ENCODE measurements at regions not wholly inside any gene's neighbourhood (a gene's known extent, or its start where the extent isn't known, plus 50 kb on each side); places are given as distances from the start of the nearest gene placed in this dataset.
"Not testable (repeated sequence)": the region's sequence is repeated elsewhere in the genome, so short reads cannot be mapped to it uniquely, and the experiment has no call there.

DNA sequence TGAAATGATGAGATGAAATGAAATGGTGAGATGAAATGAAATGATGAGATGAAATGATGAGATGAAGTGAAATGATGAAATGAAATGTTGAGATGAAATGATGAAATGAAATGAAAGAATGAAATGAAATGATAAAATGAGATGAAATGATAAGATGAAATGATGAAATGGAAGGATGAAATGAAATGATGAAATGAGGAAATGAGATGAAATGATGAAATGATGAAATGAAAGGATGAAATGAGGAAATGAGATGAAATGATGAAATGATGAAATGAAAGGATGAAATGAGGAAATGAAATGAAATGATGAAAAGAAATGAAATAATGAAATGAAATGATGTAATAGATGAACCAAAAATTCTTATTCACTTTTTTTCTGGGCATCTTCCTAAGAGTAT lies 467.1 kb downstream of the FAM72C start:
- H3K4me1 ChIP-seq (ENCODE audit: insufficient read depth, low read length); H3K36me3 ChIP-seq (replicated peaks in 1 of 2; ENCODE audit: control insufficient read depth in 1 of 2, insufficient read depth in 2 of 2, low read length in 2 of 2); POLR2A ChIA-PET; H3K9me3 ChIP-seq (ENCODE audit: low read length); FAIRE-seq; H3K27me3 ChIP-seq (ENCODE audit: control insufficient read depth in 1 of 2, insufficient read depth in 2 of 2, low read length in 2 of 2); in situ Hi-C loops (cut with HindIII; ENCODE audit: extremely low pct_ligation_motif_present, low pct_unique_long_range_greater_than_20kb); H3K9ac ChIP-seq (ENCODE audit: insufficient read depth, low read depth, low read length); intact Hi-C loops (cut with micrococcal nuclease; ENCODE audit: unreplicated experiment); H3K27ac ChIP-seq (ENCODE audit: extremely low read length, insufficient read depth, low read length); CTCF ChIA-PET (ENCODE audit: low intra/inter-chr PET ratio, low total read pairs); H2AFZ ChIP-seq (ENCODE audit: low read length); H3K4me3 ChIP-seq (replicated peaks in 1 of 3; ENCODE audit: insufficient read depth in 1 of 3, low read depth in 2 of 3, low read length in 3 of 3); DNase-seq (ENCODE audit: low spot score); H3K79me2 ChIP-seq (ENCODE audit: insufficient read depth, low read length); ATAC-seq; H4K20me1 ChIP-seq (ENCODE audit: insufficient read depth, low read length); H3K4me2 ChIP-seq (ENCODE audit: low read depth, low read length); BruUV-seq (replicated peaks); TF ChIP-seq ATF7 (CRISPR knock-in tag; IDR thresholded peaks at IDR 0.05): not testable (repeated sequence)
- peak; percentile 52; the same call in 1 of the 2 replicates for TF ChIP-seq ATF7 (IDR thresholded peaks at IDR 0.05)

DNA sequence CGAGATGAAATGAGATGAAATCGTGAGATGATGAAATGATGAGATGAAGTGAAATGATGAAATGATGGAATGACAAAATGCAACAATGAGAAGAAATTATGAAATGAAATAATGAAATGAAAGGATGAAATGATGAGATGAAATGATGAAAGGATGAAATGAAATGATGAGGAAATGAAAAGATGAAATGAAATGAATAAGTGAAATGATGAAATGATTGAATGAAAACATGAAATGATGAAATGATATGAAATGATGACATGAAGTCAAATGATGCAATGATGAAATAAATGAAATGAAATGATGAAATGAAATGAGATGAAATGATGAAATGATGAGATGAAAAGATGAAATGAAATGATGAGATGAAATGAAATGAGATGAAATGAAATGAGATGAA lies 467.7 kb downstream of the FAM72C start:
- ATAC-seq; H3K4me2 ChIP-seq (ENCODE audit: low read depth, low read length); H3K36me3 ChIP-seq (replicated peaks in 1 of 2; ENCODE audit: control insufficient read depth in 1 of 2, insufficient read depth in 2 of 2, low read length in 2 of 2); FAIRE-seq; POLR2A ChIA-PET; H3K79me2 ChIP-seq (ENCODE audit: insufficient read depth, low read length); in situ Hi-C loops (cut with HindIII; ENCODE audit: extremely low pct_ligation_motif_present, low pct_unique_long_range_greater_than_20kb); DNase-seq (ENCODE audit: low spot score); H3K9me3 ChIP-seq (ENCODE audit: low read length); H2AFZ ChIP-seq (ENCODE audit: low read length); H4K20me1 ChIP-seq (ENCODE audit: insufficient read depth, low read length); H3K9ac ChIP-seq (ENCODE audit: insufficient read depth, low read depth, low read length); CTCF ChIA-PET (ENCODE audit: low intra/inter-chr PET ratio, low total read pairs); BruUV-seq (replicated peaks); H3K27ac ChIP-seq (ENCODE audit: extremely low read length, insufficient read depth, low read length); intact Hi-C loops (cut with micrococcal nuclease; ENCODE audit: unreplicated experiment); H3K4me1 ChIP-seq (ENCODE audit: insufficient read depth, low read length); H3K4me3 ChIP-seq (replicated peaks in 1 of 3; ENCODE audit: insufficient read depth in 1 of 3, low read depth in 2 of 3, low read length in 3 of 3); H3K27me3 ChIP-seq (ENCODE audit: control insufficient read depth in 1 of 2, insufficient read depth in 2 of 2, low read length in 2 of 2); TF ChIP-seq ATF7 (CRISPR knock-in tag; IDR thresholded peaks at IDR 0.05): not testable (repeated sequence)
- peak; percentile 81; the same call in 1 of the 2 replicates for TF ChIP-seq ZNF24 (IDR thresholded peaks at IDR 0.05)
- peak; percentile 63 for TF ChIP-seq ATF7 (IDR thresholded peaks at IDR 0.05)
- WGBS (ENCODE audit: low lambda C conversion rate) = no CpG with 5 or more reads among the region's 2 CpGs

DNA sequence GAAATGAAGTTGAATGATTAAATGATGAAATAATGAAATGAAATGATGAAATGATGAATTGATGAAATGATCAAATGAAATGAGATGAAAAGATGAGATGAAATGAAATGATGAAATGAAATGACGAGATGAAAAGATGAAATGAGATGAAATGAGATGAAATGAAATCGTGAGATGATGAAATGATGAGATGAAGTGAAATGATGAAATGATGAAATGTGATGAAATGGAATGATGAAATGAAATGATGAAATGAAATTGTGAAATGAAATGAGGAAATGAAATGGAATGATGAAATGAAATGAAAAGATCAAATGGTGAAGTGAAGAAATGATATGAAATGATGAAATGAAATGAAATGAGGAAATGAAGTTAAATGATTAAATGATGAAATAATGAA lies 468.7 kb downstream of the FAM72C start:
- intact Hi-C loops (cut with micrococcal nuclease; ENCODE audit: unreplicated experiment); CTCF ChIA-PET (ENCODE audit: low intra/inter-chr PET ratio, low total read pairs); H4K20me1 ChIP-seq (ENCODE audit: insufficient read depth, low read length); H3K27ac ChIP-seq (ENCODE audit: extremely low read length, insufficient read depth, low read length); H3K36me3 ChIP-seq (replicated peaks in 1 of 2; ENCODE audit: control insufficient read depth in 1 of 2, insufficient read depth in 2 of 2, low read length in 2 of 2); H3K9ac ChIP-seq (ENCODE audit: insufficient read depth, low read depth, low read length); POLR2A ChIA-PET; FAIRE-seq; H3K79me2 ChIP-seq (ENCODE audit: insufficient read depth, low read length); H3K4me1 ChIP-seq (ENCODE audit: insufficient read depth, low read length); DNase-seq (ENCODE audit: low spot score); in situ Hi-C loops (cut with HindIII; ENCODE audit: extremely low pct_ligation_motif_present, low pct_unique_long_range_greater_than_20kb); ATAC-seq; BruUV-seq (replicated peaks); H2AFZ ChIP-seq (ENCODE audit: low read length); H3K27me3 ChIP-seq (ENCODE audit: control insufficient read depth in 1 of 2, insufficient read depth in 2 of 2, low read length in 2 of 2); H3K4me3 ChIP-seq (replicated peaks in 1 of 3; ENCODE audit: insufficient read depth in 1 of 3, low read depth in 2 of 3, low read length in 3 of 3); H3K4me2 ChIP-seq (ENCODE audit: low read depth, low read length); H3K9me3 ChIP-seq (ENCODE audit: low read length); TF ChIP-seq ATF7, CREB1 (CRISPR knock-in tag; IDR thresholded peaks at IDR 0.05): not testable (repeated sequence)
- 3% methylated on average over 2 of the region's 2 CpGs for WGBS (ENCODE audit: low lambda C conversion rate)
- peak; percentile 77; the same call in 1 of the 2 replicates for TF ChIP-seq ARNT (IDR thresholded peaks at IDR 0.05)
- TF ChIP-seq ATM (IDR thresholded peaks at IDR 0.05; ENCODE audit: borderline replicate concordance) = peak; percentile 72; the same call in 1 of the 2 replicates
- TF ChIP-seq ZNF24 (IDR thresholded peaks at IDR 0.05) = peak; percentile 94
- peak; percentile 97 for TF ChIP-seq ATF7 (IDR thresholded peaks at IDR 0.05)
- peak; percentile 65; the same call in 1 of the 2 replicates for TF ChIP-seq CREB1 (IDR thresholded peaks at IDR 0.05)
